CD4-positive, alpha-beta T cell (primary cell): ENCODE measurements at regions not wholly inside any gene's neighbourhood (a gene's known extent, or its start where the extent isn't known, plus 50 kb on each side); places are given as distances from the start of the nearest gene placed in this dataset.

Experiments
- ATAC-seq: fragments of 200-7000 bp; cut with Tn5 transposase; one replicate; pipeline ENCODE4 v1.10.0; 2022; ENCODE audit warnings: mild to moderate bottlenecking; ENCODE audit not compliant: poor library complexity
- CTCF ChIA-PET: fragments of 350-600 bp; sonication (Branson Sonifier 250); formaldehyde crosslinking; loops from one replicate; lab custom pipeline; 2021; ENCODE audit warnings: antibody characterized with exemption, inconsistent platforms; lab: Charles Lee
- POLR2A ChIA-PET: fragments of 350-600 bp; sonication (Branson Sonifier 250); formaldehyde crosslinking; loops from one replicate; lab custom pipeline; 2021; ENCODE audit warnings: antibody characterized with exemption, inconsistent platforms; lab: Charles Lee
- DNase-seq, 14 experiments: peaks; one replicate each; pipeline ENCODE4 v3.0.0-alpha.2; 2013 to 2020; ENCODE audit warnings: mixed read lengths in 2 of 14
- H3K27ac ChIP-seq, 2 donors: one replicate each; pipeline versions ENCODE4 v1.5.1 to v1.7.0; 2013; ENCODE audit warnings: low read length in 2 of 2, low read depth in 1 of 2, mild to moderate bottlenecking in 1 of 2
- H3K27me3 ChIP-seq, 2 experiments: 1 replicate in 1 of 2; 2 replicates in 1 of 2; pipeline versions ENCODE4 v1.6.1 to v1.7.0; 2013; ENCODE audit warnings: low read length in 2 of 2, control low read depth in 1 of 2, mild to moderate bottlenecking in 1 of 2, moderate library complexity in 1 of 2; ENCODE audit not compliant: insufficient read depth in 2 of 2, control insufficient read depth in 1 of 2
- H3K36me3 ChIP-seq: one replicate; pipeline ENCODE4 v1.6.1; 2013; ENCODE audit warnings: low read length, control low read depth; ENCODE audit not compliant: insufficient read depth
- H3K4me1 ChIP-seq: one replicate; pipeline ENCODE4 v1.6.1; 2013; ENCODE audit warnings: low read length, control low read depth; ENCODE audit not compliant: insufficient read depth
- H3K4me3 ChIP-seq: one replicate; pipeline ENCODE4 v1.5.1; 2013; ENCODE audit warnings: mild to moderate bottlenecking, low read length, moderate library complexity
- H3K9me3 ChIP-seq, 2 experiments: 1 replicate in 1 of 2; 2 replicates in 1 of 2; pipeline versions ENCODE4 v1.6.1 to v1.7.0; 2013; ENCODE audit warnings: low read length in 2 of 2, mild to moderate bottlenecking in 2 of 2, control low read depth in 1 of 2, moderate library complexity in 1 of 2; ENCODE audit not compliant: control insufficient read depth in 1 of 2, insufficient read depth in 1 of 2
- H3K27ac Mint-ChIP-seq: one replicate; pipeline ENCODE4 v1.8.0; 2020; ENCODE audit warnings: mixed read lengths
- H3K27me3 Mint-ChIP-seq: one replicate; pipeline ENCODE4 v1.8.0; 2021; ENCODE audit warnings: mixed read lengths
- H3K36me3 Mint-ChIP-seq: one replicate; pipeline ENCODE4 v1.8.0; 2021; ENCODE audit warnings: low read depth, mixed read lengths
- H3K4me1 Mint-ChIP-seq: one replicate; pipeline ENCODE4 v1.8.0; 2021; ENCODE audit warnings: low read depth, mixed read lengths
- H3K4me3 Mint-ChIP-seq: one replicate; pipeline ENCODE4 v1.8.0; 2020; ENCODE audit warnings: mild to moderate bottlenecking, mixed read lengths
- H3K9me3 Mint-ChIP-seq: one replicate; pipeline ENCODE4 v1.8.0; 2020; ENCODE audit warnings: mixed read lengths
- intact Hi-C, 2 experiments: fragments of 100-400 bp; cut with DNase I in 1 of 2; cut with micrococcal nuclease in 1 of 2; formaldehyde crosslinking; loops; one replicate each; pipeline versions ENCODE4 v1.15.1 to v1.9.0; 2023 to 2025; cut with DNase I, micrococcal nuclease
- TF ChIP-seq, protein P1 (sequence below): fragments of 200-600 bp; IDR thresholded peaks from one replicate; pipeline ENCODE4 v1.8.0; 2022; ENCODE audit warnings: antibody characterized with exemption, mild to moderate bottlenecking

DNA sequence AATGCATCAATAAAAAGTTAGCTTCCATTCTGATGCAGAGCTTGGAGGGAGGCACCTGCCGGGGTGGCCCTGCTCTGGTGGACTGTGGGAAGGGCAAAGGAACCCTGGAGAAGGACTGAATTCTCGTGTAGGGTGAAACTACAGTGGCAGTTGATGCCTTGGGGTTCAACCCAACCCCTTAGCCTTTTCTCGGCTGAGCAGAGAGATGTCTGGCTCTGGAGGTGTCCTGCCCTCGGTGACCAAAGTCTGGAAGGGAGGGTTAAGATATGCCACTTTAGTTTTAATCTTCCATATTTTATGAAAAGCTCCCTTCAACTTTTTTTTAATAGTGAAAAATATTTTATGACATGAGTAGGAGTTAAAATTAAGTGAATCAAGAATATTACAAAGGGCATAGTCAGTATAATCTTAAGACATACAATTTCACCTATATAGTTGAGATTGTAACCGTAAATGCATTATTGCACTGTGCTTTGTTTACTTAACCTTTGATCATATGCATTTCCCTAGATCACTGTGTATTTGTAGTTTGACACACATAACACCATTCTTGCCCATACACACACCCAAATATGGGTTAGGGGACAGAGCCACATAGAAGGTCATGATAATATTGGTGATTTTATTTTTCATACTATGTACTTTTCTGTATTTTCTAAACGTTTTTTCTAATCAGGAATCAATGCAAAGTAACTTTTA is 179.6 kb downstream of the MCHR2 start:
- intact Hi-C loops = no loop called here
- Mint-ChIP-seq H3K4me1 (no peaks in the 10 kb centered on the region), H3K4me3 (no peak overlapping the region), H3K36me3 (no peaks in the 10 kb centered on the region), H3K27me3 (peaks cover 56% of the 10 kb centered on the region), H3K9me3 (no peaks in the 10 kb centered on the region), H3K27ac (no peak overlapping the region)
- POLR2A ChIA-PET = no interaction called here
- CTCF ChIA-PET = interaction anchor here (0.6 kb wide), 1 partner anchor 9 kb away, joined by 3 read pairs; no protein-coding TSS in a partner anchor
- TF ChIP-seq, protein P1, sequence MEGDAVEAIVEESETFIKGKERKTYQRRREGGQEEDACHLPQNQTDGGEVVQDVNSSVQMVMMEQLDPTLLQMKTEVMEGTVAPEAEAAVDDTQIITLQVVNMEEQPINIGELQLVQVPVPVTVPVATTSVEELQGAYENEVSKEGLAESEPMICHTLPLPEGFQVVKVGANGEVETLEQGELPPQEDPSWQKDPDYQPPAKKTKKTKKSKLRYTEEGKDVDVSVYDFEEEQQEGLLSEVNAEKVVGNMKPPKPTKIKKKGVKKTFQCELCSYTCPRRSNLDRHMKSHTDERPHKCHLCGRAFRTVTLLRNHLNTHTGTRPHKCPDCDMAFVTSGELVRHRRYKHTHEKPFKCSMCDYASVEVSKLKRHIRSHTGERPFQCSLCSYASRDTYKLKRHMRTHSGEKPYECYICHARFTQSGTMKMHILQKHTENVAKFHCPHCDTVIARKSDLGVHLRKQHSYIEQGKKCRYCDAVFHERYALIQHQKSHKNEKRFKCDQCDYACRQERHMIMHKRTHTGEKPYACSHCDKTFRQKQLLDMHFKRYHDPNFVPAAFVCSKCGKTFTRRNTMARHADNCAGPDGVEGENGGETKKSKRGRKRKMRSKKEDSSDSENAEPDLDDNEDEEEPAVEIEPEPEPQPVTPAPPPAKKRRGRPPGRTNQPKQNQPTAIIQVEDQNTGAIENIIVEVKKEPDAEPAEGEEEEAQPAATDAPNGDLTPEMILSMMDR = no peak
- H3K4me1 ChIP-seq = no peaks in the 10 kb centered on the region
- H3K4me3 ChIP-seq = no peak overlapping the region
- DNase-seq (no peak), ATAC-seq (no peak)
- no peak overlapping the region for H3K27ac ChIP-seq
- H3K9me3 ChIP-seq = no peaks in the 10 kb centered on the region
- no peaks in the 10 kb centered on the region for H3K36me3 ChIP-seq
- H3K27me3 ChIP-seq = peaks cover 3 to 4% of the 10 kb centered on the region in 2 experiments

DNA sequence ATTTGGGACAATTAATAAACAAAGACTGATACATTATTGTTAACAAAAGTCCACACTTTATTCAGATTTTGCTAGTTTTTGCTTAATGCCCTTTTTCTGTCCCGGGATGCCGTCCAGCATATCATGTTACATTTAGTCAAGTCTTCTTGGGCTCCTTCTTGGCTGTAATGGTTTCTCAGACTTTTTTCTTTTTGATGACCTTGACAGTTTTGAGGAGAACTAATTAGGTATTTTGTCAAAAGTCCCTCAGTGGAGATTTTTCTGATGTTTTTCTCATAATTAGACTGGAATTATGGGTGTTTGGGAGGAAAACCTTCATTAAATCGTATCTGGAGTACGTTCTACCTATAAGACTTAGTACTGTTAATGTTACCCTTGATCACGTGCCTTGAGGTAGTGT is 177.2 kb downstream of the MCHR2 start:
- no peak overlapping the region for H3K27ac ChIP-seq
- intact Hi-C loops = no loop called here
- H3K36me3 Mint-ChIP-seq = no peaks in the 10 kb centered on the region
- no peaks in the 10 kb centered on the region for H3K4me1 ChIP-seq
- no peak overlapping the region for H3K4me3 ChIP-seq
- ATAC-seq (no peak), DNase-seq (no peak)
- no peak overlapping the region for H3K27ac Mint-ChIP-seq
- TF ChIP-seq, protein P1 = no peak
- no peaks in the 10 kb centered on the region for H3K9me3 Mint-ChIP-seq
- no peaks in the 10 kb centered on the region for H3K36me3 ChIP-seq
- POLR2A ChIA-PET = no interaction called here
- H3K27me3 Mint-ChIP-seq = peaks cover 57% of the 10 kb centered on the region
- CTCF ChIA-PET = no interaction called here
- no peaks in the 10 kb centered on the region for H3K4me1 Mint-ChIP-seq
- H3K4me3 Mint-ChIP-seq = no peak overlapping the region
- H3K27me3 ChIP-seq = peaks cover 4 to 15% of the 10 kb centered on the region in 2 experiments
- H3K9me3 ChIP-seq = no peaks in the 10 kb centered on the region

DNA sequence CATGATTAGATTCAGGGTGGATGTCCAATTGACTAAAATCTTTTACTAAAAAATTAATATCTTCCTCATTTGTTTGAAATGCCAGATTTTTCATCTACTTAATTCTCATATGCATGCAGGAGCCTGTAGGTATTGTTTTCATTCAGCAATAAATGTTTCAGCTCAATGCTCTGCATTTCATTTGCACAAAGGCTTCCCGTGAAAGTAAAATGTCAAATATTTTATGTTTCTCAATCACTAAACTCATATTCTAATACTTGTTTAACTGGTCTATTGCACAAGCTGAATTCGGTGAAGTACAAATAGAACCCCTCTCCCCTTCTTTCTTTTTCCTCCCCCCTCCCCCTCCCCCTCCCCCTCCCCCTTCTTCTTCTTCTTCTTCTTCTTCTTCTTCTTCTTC is 175.9 kb downstream of the MCHR2 start:
- Mint-ChIP-seq H3K36me3 (no peaks in the 10 kb centered on the region), H3K4me3 (no peak overlapping the region), H3K9me3 (no peaks in the 10 kb centered on the region), H3K4me1 (peaks cover 5% of the 10 kb centered on the region), H3K27me3 (peaks cover 61% of the 10 kb centered on the region), H3K27ac (no peak overlapping the region)
- TF ChIP-seq, protein P1 = no peak
- Histone ChIP-seq H3K27ac (no peak overlapping the region), H3K27me3 (peaks cover 4 to 15% of the 10 kb centered on the region in 2 experiments), H3K4me3 (no peak overlapping the region), H3K4me1 (no peaks in the 10 kb centered on the region), H3K36me3 (no peaks in the 10 kb centered on the region), H3K9me3 (no peaks in the 10 kb centered on the region)
- intact Hi-C loops = no loop called here
- POLR2A ChIA-PET = no interaction called here
- ATAC-seq = no peak
- CTCF ChIA-PET = no interaction called here
- no peak for DNase-seq
